ENCODE measurements at regions not wholly inside any gene's neighbourhood (a gene's known extent, or its start where the extent isn't known, plus 50 kb on each side); places are given as distances from the start of the nearest gene placed in this dataset.

GRCh38 chr3:4208556-4208955 lies 94.6 kb upstream of the SETMAR start:
- no peak for TF ChIP-seq POLR2A (IDR thresholded peaks at IDR 0.05; ENCODE audit: low read depth, low read length)
- no peak for TF ChIP-seq FOS (IDR thresholded peaks at IDR 0.05; ENCODE audit: borderline replicate concordance, insufficient read depth, low read length)
- TF ChIP-seq MAX (IDR thresholded peaks at IDR 0.05; ENCODE audit: insufficient read depth, insufficient read length): no peak
- TF ChIP-seq CTCF (IDR thresholded peaks at IDR 0.05; ENCODE audit: extremely low read depth in 1 of 2, insufficient read depth in 1 of 2, low read depth in 1 of 2, low read length in 2 of 2): no peak
- no peak for TF ChIP-seq MYC (IDR thresholded peaks at IDR 0.05; ENCODE audit: low read depth, low read length)
- no peak for TF ChIP-seq GATA2 (IDR thresholded peaks at IDR 0.05; ENCODE audit: insufficient read depth, insufficient read length, low read depth, low read length)
- TF ChIP-seq POLR2AphosphoS5 (IDR thresholded peaks at IDR 0.05; ENCODE audit: insufficient read depth, low read depth, low read length): no peak
- TF ChIP-seq JUN (IDR thresholded peaks at IDR 0.05; ENCODE audit: borderline replicate concordance, insufficient read depth, insufficient read length, low read depth): no peak
- TF ChIP-seq EZH2 (IDR thresholded peaks at IDR 0.05; ENCODE audit: borderline replicate concordance, low read depth, low read length, severe bottlenecking): no peak
- dilution Hi-C loops (cut with MboI; ENCODE audit: extremely low pct_ligation_motif_present, low sequenced_read_pairs): no loop called here
- Histone ChIP-seq H3K36me3 (ENCODE audit: control insufficient read depth in 2 of 2, extremely low read depth in 1 of 2, insufficient read depth in 2 of 2, low read length in 2 of 2) (no peaks in the 10 kb centered on the region), H3K27me3 (ENCODE audit: control insufficient read depth in 2 of 2, insufficient read depth in 2 of 2, low read length in 2 of 2) (no peaks in the 10 kb centered on the region), H4K20me1 (replicated peaks; ENCODE audit: control insufficient read depth, extremely low read depth, insufficient read depth, low read length) (no peaks in the 10 kb centered on the region), H3K4me2 (ENCODE audit: insufficient read depth, low read length) (no peak overlapping the region), H3K79me2 (ENCODE audit: control insufficient read depth, insufficient read depth, low read length) (no peaks in the 10 kb centered on the region), H3K4me1 (ENCODE audit: control insufficient read depth, extremely low read depth, insufficient read depth, low read length) (no peaks in the 10 kb centered on the region), H3K9me3 (replicated peaks; ENCODE audit: control insufficient read depth, insufficient read depth, low read length) (no peaks in the 10 kb centered on the region), H3K9ac (replicated peaks; ENCODE audit: extremely low read depth, insufficient read depth, low read length) (no peak overlapping the region), H2AFZ (ENCODE audit: low read depth, low read length) (no peak overlapping the region), H3K9me1 (replicated peaks; ENCODE audit: control insufficient read depth, extremely low read depth, insufficient read depth, low read length) (no peaks in the 10 kb centered on the region), H3K27ac (ENCODE audit: insufficient read depth, low read depth, low read length) (no peak overlapping the region), H3K4me3 (replicated peaks in 1 of 3; ENCODE audit: insufficient read depth in 1 of 3, low read depth in 1 of 3, low read length in 3 of 3) (no peak overlapping the region)
- no peak for DNase-seq (ENCODE audit: low read depth, low spot score)
- FAIRE-seq: no peak
- no TSS peak for BruUV-seq (replicated peaks)
- CTCF ChIA-PET: no interaction called here
- intact Hi-C loops (cut with micrococcal nuclease): no loop called here
- POLR2A ChIA-PET: no interaction called here
